HepG2 (cell line): ENCODE measurements at regions not wholly inside any gene's neighbourhood (a gene's known extent, or its start where the extent isn't known, plus 50 kb on each side); places are given as distances from the start of the nearest gene placed in this dataset.

ENCODE experiments used
- ATAC-seq: fragments of 200-7000 bp; cut with Tn5 transposase; 3 replicates; pipeline ENCODE4 v1.9.1; 2020; ENCODE audit warnings: mild to moderate bottlenecking, moderate library complexity
- BruUV-seq: library from RNA; stranded (reverse); fragments of 400-500 nt; replicated peaks from 2 replicates; lab custom pipeline; 2021; lab: Mats Ljungman, UMichigan
- CTCF ChIA-PET: fragments of 300-600 bp; formaldehyde crosslinking; extraction: SDS; loops from one replicate; lab custom pipeline; 2021; ENCODE audit warnings: low total read pairs, inconsistent platforms, low intra/inter-chr PET ratio; lab: Yijun Ruan, JAX
- POLR2A ChIA-PET: fragments of 350-600 bp; sonication (Branson Sonifier 250); formaldehyde crosslinking; loops from one replicate; lab custom pipeline; 2020; ENCODE audit warnings: antibody characterized with exemption, inconsistent platforms; lab: Yijun Ruan, JAX
- DNase-seq: peaks from one replicate; pipeline ENCODE4 v3.0.0-alpha.2; 2015; ENCODE audit warnings: low spot score
- FAIRE-seq: peaks from 3 replicates; lab custom pipeline; 2011; peaks lifted over from hg19 to GRCh38; lab: Jason Lieb, UNC
- H2AFZ ChIP-seq: one replicate; pipeline ENCODE4 v1.6.1; 2011; ENCODE audit warnings: low read length, inconsistent platforms
- H3K27ac ChIP-seq: fragments of 300-600 bp; 3 replicates; pipeline ENCODE4 v1.8.0; 2011; ENCODE audit warnings: mixed run types, mild to moderate bottlenecking, mixed read lengths, low read length, inconsistent platforms; ENCODE audit not compliant: insufficient read depth; ENCODE audit errors: extremely low read length
- H3K27me3 ChIP-seq, 2 experiments: fragments of 200-600 bp in 1 of 2; 2 replicates in 1 of 2; 3 replicates in 1 of 2; pipeline versions ENCODE4 v1.6.0 to v1.8.0; 2011; ENCODE audit warnings: low read length in 2 of 2, mild to moderate bottlenecking in 2 of 2, moderate library complexity in 2 of 2, inconsistent platforms in 1 of 2; ENCODE audit not compliant: insufficient read depth in 2 of 2, control insufficient read depth in 1 of 2
- H3K36me3 ChIP-seq, 2 experiments: fragments of 200-600 bp in 1 of 2; replicated peaks in 1 of 2; 2 replicates in 1 of 2; 3 replicates in 1 of 2; pipeline versions ENCODE4 v1.5.1 to v1.8.0; 2011; ENCODE audit warnings: low read length in 2 of 2, inconsistent platforms in 1 of 2; ENCODE audit not compliant: insufficient read depth in 2 of 2, control insufficient read depth in 1 of 2
- H3K4me1 ChIP-seq: 2 replicates; pipeline ENCODE4 v1.5.1; 2012; ENCODE audit warnings: low read length, inconsistent platforms; ENCODE audit not compliant: insufficient read depth
- H3K4me2 ChIP-seq: 2 replicates; pipeline ENCODE4 v1.6.0; 2011; ENCODE audit warnings: low read depth, low read length, inconsistent platforms
- H3K4me3 ChIP-seq, 3 experiments: fragments of 200-600 bp in 1 of 3; sonication (generic), shearing (Covaris generic) in 1 of 3; replicated peaks in 1 of 3; 2 replicates each; pipeline ENCODE4 v1.5.1; 2011 to 2016; ENCODE audit warnings: low read length in 3 of 3, inconsistent platforms in 2 of 3, low read depth in 2 of 3, mild to moderate bottlenecking in 2 of 3, control low read depth in 1 of 3, mixed read lengths in 1 of 3; ENCODE audit not compliant: insufficient read depth in 1 of 3
- H3K79me2 ChIP-seq: one replicate; pipeline ENCODE4 v1.6.1; 2011; ENCODE audit warnings: low read length, inconsistent platforms; ENCODE audit not compliant: insufficient read depth
- H3K9ac ChIP-seq: 2 replicates; pipeline ENCODE4 v1.6.0; 2011; ENCODE audit warnings: mild to moderate bottlenecking, low read depth, low read length, inconsistent platforms; ENCODE audit not compliant: insufficient read depth
- H3K9me3 ChIP-seq: 2 replicates; pipeline ENCODE4 v1.5.1; 2012; ENCODE audit warnings: mild to moderate bottlenecking, low read length
- H4K20me1 ChIP-seq: 2 replicates; pipeline ENCODE4 v1.6.0; 2011; ENCODE audit warnings: inconsistent platforms, mild to moderate bottlenecking, low read length, moderate library complexity; ENCODE audit not compliant: insufficient read depth
- CCAR2 ChIP-seq: fragments of 200-400 bp; formaldehyde crosslinking; optimal IDR thresholded peaks from 2 replicates; pipeline ENCODE3; 2018; ENCODE audit warnings: low read depth, mild to moderate bottlenecking, low read length, moderate library complexity
- GATAD2A ChIP-seq: IDR thresholded peaks from 2 replicates; pipeline ENCODE4 v1.6.1; 2016
- HMGXB4 ChIP-seq, 2 experiments: sonication (generic) in 1 of 2; formaldehyde crosslinking in 1 of 2; IDR thresholded peaks; 2 replicates each; pipeline versions ENCODE4 v1.4.0 to v1.6.1; 2018 to 2020; ENCODE audit warnings: missing genetic modification reagents in 2 of 2, borderline replicate concordance in 1 of 2, low read depth in 1 of 2, mild to moderate bottlenecking in 1 of 2, missing biosample characterization in 1 of 2
- HOXA7 ChIP-seq: sonication (generic); formaldehyde crosslinking; IDR thresholded peaks from 2 replicates; pipeline ENCODE4 v1.8.1; 2022; ENCODE audit warnings: mild to moderate bottlenecking, missing genetic modification reagents, moderate library complexity
- NFE2 ChIP-seq: sonication (generic); formaldehyde crosslinking; IDR thresholded peaks from 2 replicates; pipeline ENCODE4 v1.4.0; 2020; ENCODE audit warnings: missing genetic modification reagents
- PHF20 ChIP-seq: sonication (generic); formaldehyde crosslinking; IDR thresholded peaks from 2 replicates; pipeline ENCODE4 v1.5.0; 2020; ENCODE audit warnings: mild to moderate bottlenecking, missing genetic modification reagents
- PLSCR1 ChIP-seq: sonication (generic); formaldehyde crosslinking; IDR thresholded peaks from 2 replicates; pipeline ENCODE4 v1.5.0; 2020; ENCODE audit warnings: missing genetic modification reagents, mild to moderate bottlenecking, borderline replicate concordance
- RFX1 ChIP-seq: fragments of 450-650 bp; IDR thresholded peaks from 2 replicates; pipeline ENCODE4 v1.6.1; 2017
- RNF2 ChIP-seq: fragments of 450-650 bp; conservative IDR thresholded peaks from 2 replicates; pipeline ENCODE4 v1.6.1; 2016; ENCODE audit warnings: low read depth
- SNAPC2 ChIP-seq: sonication (generic); formaldehyde crosslinking; IDR thresholded peaks from 2 replicates; pipeline ENCODE4 v1.8.1; 2022; ENCODE audit warnings: mild to moderate bottlenecking, missing genetic modification reagents
- TMF1 ChIP-seq: sonication (generic); formaldehyde crosslinking; IDR thresholded peaks from 2 replicates; pipeline ENCODE4 v1.8.1; 2022; ENCODE audit warnings: low read depth, missing genetic modification reagents
- ZMAT5 ChIP-seq: sonication (generic); formaldehyde crosslinking; IDR thresholded peaks from 2 replicates; pipeline ENCODE4 v1.5.0; 2020; ENCODE audit warnings: mild to moderate bottlenecking, low read depth, missing genetic modification reagents, borderline replicate concordance
- ZNF740 ChIP-seq: sonication (generic); formaldehyde crosslinking; IDR thresholded peaks from 2 replicates; pipeline ENCODE4 v1.4.0; 2020; ENCODE audit warnings: missing genetic modification reagents
- ZSCAN29 ChIP-seq: sonication (generic); formaldehyde crosslinking; conservative IDR thresholded peaks from 2 replicates; pipeline ENCODE4 v1.4.0; 2020; ENCODE audit warnings: mild to moderate bottlenecking, missing genetic modification reagents
- WGBS: methylation state at CpG from one replicate; pipeline ENCODE4 v1.1.6; 2017; ENCODE audit warnings: low lambda C conversion rate; 5-methylcytosine and 5-hydroxymethylcytosine counted together
- in situ Hi-C: cut with HindIII; loops from 2 replicates; pipeline ENCODE4 v1.10.0; 2017; ENCODE audit warnings: low pct_unique_long_range_greater_than_20kb; ENCODE audit not compliant: extremely low pct_ligation_motif_present
- intact Hi-C: fragments of 100-400 bp; cut with micrococcal nuclease; formaldehyde crosslinking; loops from one replicate; pipeline ENCODE4 v1.10.0; 2022; ENCODE audit not compliant: unreplicated experiment

GRCh38 chr21:24634749-24635148, 972.5 kb downstream of the MRPL39 start:
- ATAC-seq (no peak), FAIRE-seq (no peak), DNase-seq (no peak)
- WGBS, result 1% methylated on average over 3 of the region's 3 CpGs
- H3K36me3 ChIP-seq, result no peaks in the 10 kb centered on the region
- peaks cover 72% of the 10 kb centered on the region for H3K9me3 ChIP-seq
- CTCF ChIA-PET, result no interaction called here
- H3K27ac ChIP-seq, result no peak overlapping the region
- no peaks in the 10 kb centered on the region for H3K27me3 ChIP-seq
- no peak overlapping the region for H3K4me3 ChIP-seq
- no peak for TF ChIP-seq CCAR2
- no peak for TF ChIP-seq PLSCR1 (CRISPR knock-in tag)
- no peak overlapping the region for H3K4me2 ChIP-seq
- in situ Hi-C loops (no loop called here), intact Hi-C loops (no loop called here)
- no peak overlapping the region for H3K9ac ChIP-seq
- POLR2A ChIA-PET, result no interaction called here
- H3K4me1 ChIP-seq, result no peaks in the 10 kb centered on the region
- no peaks in the 10 kb centered on the region for H4K20me1 ChIP-seq
- no peak overlapping the region for H2AFZ ChIP-seq
- no peaks in the 10 kb centered on the region for H3K79me2 ChIP-seq
- no TSS peak for BruUV-seq

- Histone ChIP-seq H3K9ac (no peak overlapping the region), H2AFZ (no peak overlapping the region), H3K4me3 (no peak overlapping the region), H3K4me1 (no peaks in the 10 kb centered on the region), H3K79me2 (no peaks in the 10 kb centered on the region), H3K36me3 (no peaks in the 10 kb centered on the region)
- DNase-seq, result no peak
- 0% methylated on average over 1 of the region's 1 CpG for WGBS
- CTCF ChIA-PET, result no interaction called here
- no peak for TF ChIP-seq PHF20 (CRISPR knock-in tag)
- TF ChIP-seq RFX1, result no peak
- no peak for TF ChIP-seq HOXA7
- TF ChIP-seq ZNF740 (CRISPR knock-in tag), result no peak
- TF ChIP-seq NFE2, result no peak
- TF ChIP-seq TMF1 (CRISPR knock-in tag), result no peak
- no peak for TF ChIP-seq HMGXB4 (CRISPR knock-in tag; IDR thresholded peaks at IDR 0.05; ENCODE audit: borderline replicate concordance in 1 of 2, low read depth in 1 of 2)
- TF ChIP-seq RNF2, result no peak
- TF ChIP-seq SNAPC2 (CRISPR knock-in tag), result no peak
- no peak for TF ChIP-seq GATAD2A (CRISPR knock-in tag)
- TF ChIP-seq ZMAT5, result no peak
- no peak for TF ChIP-seq ZSCAN29 (CRISPR knock-in tag)
- TF ChIP-seq, all 625 proteins: peak for 0
- H3K27ac ChIP-seq, result no peak overlapping the region
- intact Hi-C loops, result no loop called here
- no peaks in the 10 kb centered on the region for H4K20me1 ChIP-seq
- BruUV-seq, result no TSS peak
- FAIRE-seq, result no peak
- POLR2A ChIA-PET, result no interaction called here
- no peaks in the 10 kb centered on the region for H3K27me3 ChIP-seq
- peaks cover 78% of the 10 kb centered on the region for H3K9me3 ChIP-seq
- in situ Hi-C loops, result no loop called here
- H3K4me2 ChIP-seq, result no peak overlapping the region
- no peak for ATAC-seq
These were observed 978.7 kb downstream of the MRPL39 start for GRCh38 chr21:24628536-24628935.
